Glutamatergic neuron (in vitro differentiated cells): ENCODE measurements at regions not wholly inside any gene's neighbourhood (a gene's known extent, or its start where the extent isn't known, plus 50 kb on each side); places are given as distances from the start of the nearest gene placed in this dataset.

Source experiments
- DNase-seq: peaks from one replicate; pipeline ENCODE4 v3.0.0; 2022
- H3K27ac Mint-ChIP-seq: one replicate; pipeline ENCODE4 v1.8.0; 2020; ENCODE audit warnings: mild to moderate bottlenecking, mixed read lengths, inconsistent platforms; ENCODE audit not compliant: unreplicated experiment
- H3K27me3 Mint-ChIP-seq: one replicate; pipeline ENCODE4 v1.8.0; 2020; ENCODE audit warnings: mild to moderate bottlenecking, moderate library complexity, mixed read lengths, inconsistent platforms; ENCODE audit not compliant: unreplicated experiment
- H3K36me3 Mint-ChIP-seq: one replicate; pipeline ENCODE4 v1.8.0; 2020; ENCODE audit warnings: mild to moderate bottlenecking, mixed read lengths, inconsistent platforms; ENCODE audit not compliant: unreplicated experiment
- H3K4me1 Mint-ChIP-seq: one replicate; pipeline ENCODE4 v1.8.0; 2020; ENCODE audit warnings: mild to moderate bottlenecking, low read depth, mixed read lengths, inconsistent platforms; ENCODE audit not compliant: unreplicated experiment
- H3K4me3 Mint-ChIP-seq: one replicate; pipeline ENCODE4 v1.8.0; 2020; ENCODE audit warnings: mild to moderate bottlenecking, mixed read lengths, inconsistent platforms; ENCODE audit not compliant: unreplicated experiment
- H3K9me3 Mint-ChIP-seq: one replicate; pipeline ENCODE4 v1.8.0; 2020; ENCODE audit warnings: mild to moderate bottlenecking, moderate library complexity, mixed read lengths, inconsistent platforms; ENCODE audit not compliant: unreplicated experiment
- CTCF ChIP-seq: fragments of 200-600 bp; sonication (generic); IDR thresholded peaks from one replicate; pipeline ENCODE4 v1.5.0; 2021; ENCODE audit not compliant: partially characterized antibody, unreplicated experiment

- Mint-ChIP-seq H3K4me3 (no peak overlapping the region), H3K27me3 (no peaks in the 10 kb centered on the region), H3K27ac (no peak overlapping the region), H3K9me3 (no peaks in the 10 kb centered on the region), H3K36me3 (no peaks in the 10 kb centered on the region), H3K4me1 (no peaks in the 10 kb centered on the region)
- no peak for TF ChIP-seq CTCF
- no peak for DNase-seq
Observed at GRCh38 chr12:105977236-105977635, 161.5 kb downstream of the NUAK1 start.

GRCh38 chr12:105977652-105978051 lies 161.1 kb downstream of the NUAK1 start:
- Mint-ChIP-seq H3K4me1 (no peaks in the 10 kb centered on the region), H3K27me3 (no peaks in the 10 kb centered on the region), H3K36me3 (no peaks in the 10 kb centered on the region), H3K27ac (no peak overlapping the region), H3K9me3 (no peaks in the 10 kb centered on the region), H3K4me3 (no peak overlapping the region)
- TF ChIP-seq CTCF, result no peak
- no peak for DNase-seq

GRCh38 chr12:105978276-105978675 lies 160.5 kb downstream of the NUAK1 start:
- H3K27ac Mint-ChIP-seq, result no peak overlapping the region
- no peak overlapping the region for H3K4me3 Mint-ChIP-seq
- no peaks in the 10 kb centered on the region for H3K27me3 Mint-ChIP-seq
- DNase-seq, result no peak
- no peaks in the 10 kb centered on the region for H3K4me1 Mint-ChIP-seq
- H3K9me3 Mint-ChIP-seq, result no peaks in the 10 kb centered on the region
- no peaks in the 10 kb centered on the region for H3K36me3 Mint-ChIP-seq
- TF ChIP-seq CTCF, result no peak

GRCh38 chr12:105978686-105979085 lies 160.1 kb downstream of the NUAK1 start:
- DNase-seq, result no peak
- Mint-ChIP-seq H3K27ac (no peak overlapping the region), H3K36me3 (no peaks in the 10 kb centered on the region), H3K4me3 (no peak overlapping the region), H3K9me3 (no peaks in the 10 kb centered on the region), H3K27me3 (no peaks in the 10 kb centered on the region), H3K4me1 (no peaks in the 10 kb centered on the region)
- TF ChIP-seq CTCF, result no peak

GRCh38 chr12:105980085-105980484 lies 158.7 kb downstream of the NUAK1 start:
- Mint-ChIP-seq H3K4me1 (no peaks in the 10 kb centered on the region), H3K36me3 (peaks cover 5% of the 10 kb centered on the region), H3K4me3 (no peak overlapping the region), H3K27me3 (no peaks in the 10 kb centered on the region), H3K27ac (no peak overlapping the region), H3K9me3 (no peaks in the 10 kb centered on the region)
- no peak for TF ChIP-seq CTCF
- DNase-seq, result no peak
